ENCODE measurements at regions not wholly inside any gene's neighbourhood (a gene's known extent, or its start where the extent isn't known, plus 50 kb on each side); places are given as distances from the start of the nearest gene placed in this dataset.
"Not testable (repeated sequence)": the region's sequence is repeated elsewhere in the genome, so short reads cannot be mapped to it uniquely, and the experiment has no call there.

DNA sequence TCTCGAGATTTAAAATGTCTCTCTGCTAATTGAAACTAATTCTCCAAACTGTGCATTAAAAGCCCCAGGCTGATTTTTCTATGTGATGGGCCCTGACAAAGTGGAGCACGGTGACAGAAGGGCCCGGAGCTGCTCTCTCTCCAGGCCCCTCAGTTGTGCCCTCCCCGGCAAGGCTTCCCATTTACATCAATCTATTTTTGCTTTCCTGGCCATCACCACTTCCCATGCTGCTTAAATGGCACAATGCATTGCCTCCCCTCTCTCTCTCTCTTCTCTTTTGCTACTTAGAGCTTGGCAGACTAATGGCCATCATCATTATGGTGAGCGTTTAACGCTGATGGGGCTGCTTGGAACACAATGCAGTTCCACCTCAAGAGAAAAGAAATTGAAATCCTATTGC is 270.7 kb upstream of the DIO3 start:
- H3K4me1 Mint-ChIP-seq (ENCODE audit: low read depth), result no peaks in the 10 kb centered on the region
- H3K9me3 Mint-ChIP-seq (ENCODE audit: low read depth), result no peaks in the 10 kb centered on the region
- H3K27ac Mint-ChIP-seq, result no peak overlapping the region
- no peak overlapping the region for H3K4me3 Mint-ChIP-seq
- H3K36me3 Mint-ChIP-seq, result no peaks in the 10 kb centered on the region
- H3K27me3 Mint-ChIP-seq, result peaks cover 14% of the 10 kb centered on the region

DNA sequence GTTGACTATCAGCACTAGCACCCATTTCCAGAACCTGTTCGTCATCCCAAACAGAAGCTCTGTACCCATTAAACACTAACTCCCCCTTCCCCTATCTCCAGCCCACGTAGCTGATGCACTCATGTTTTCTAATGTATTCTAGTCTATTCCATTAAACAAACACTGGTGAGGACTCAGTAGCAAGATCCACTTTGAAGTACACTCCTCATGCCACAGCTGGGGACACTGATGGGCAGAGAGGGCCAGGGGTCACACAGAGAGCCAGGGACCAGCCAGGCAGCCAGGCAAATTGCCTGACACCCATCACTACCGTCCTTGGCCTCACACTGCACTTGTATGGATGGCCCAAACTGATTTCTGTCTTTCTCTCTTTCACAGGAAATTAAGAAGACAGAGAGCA is 269.9 kb upstream of the DIO3 start:
- Mint-ChIP-seq H3K27me3 (peaks cover 16% of the 10 kb centered on the region), H3K4me3 (no peak overlapping the region), H3K4me1 (ENCODE audit: low read depth) (no peaks in the 10 kb centered on the region), H3K36me3 (peaks cover 4% of the 10 kb centered on the region), H3K9me3 (ENCODE audit: low read depth) (no peaks in the 10 kb centered on the region), H3K27ac (no peak overlapping the region)

DNA sequence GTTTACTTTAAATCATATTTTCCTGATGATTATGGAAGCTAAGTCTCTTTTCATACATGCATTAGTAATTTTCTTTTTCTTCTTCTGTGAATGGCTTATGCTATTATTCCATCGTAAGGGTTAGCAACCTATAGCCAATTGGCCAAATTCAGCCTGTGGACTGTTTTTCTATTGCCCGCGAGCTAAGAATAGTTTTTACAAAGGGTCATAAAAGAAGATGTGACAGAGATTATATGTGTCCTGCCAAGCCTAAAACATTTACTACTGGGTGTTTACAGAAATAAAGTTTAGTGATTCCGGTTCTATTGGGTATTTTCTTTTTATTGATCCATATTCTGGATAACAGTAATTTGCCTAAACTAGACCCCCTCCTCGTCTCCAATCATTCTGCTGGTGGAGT is 268.8 kb upstream of the DIO3 start:
- peaks cover 5% of the 10 kb centered on the region for H3K9me3 Mint-ChIP-seq (ENCODE audit: low read depth)
- no peak overlapping the region for H3K4me3 Mint-ChIP-seq
- peaks cover 12% of the 10 kb centered on the region for H3K27me3 Mint-ChIP-seq
- no peak overlapping the region for H3K27ac Mint-ChIP-seq
- no peaks in the 10 kb centered on the region for H3K4me1 Mint-ChIP-seq (ENCODE audit: low read depth)
- H3K36me3 Mint-ChIP-seq, result peaks cover 4% of the 10 kb centered on the region

DNA sequence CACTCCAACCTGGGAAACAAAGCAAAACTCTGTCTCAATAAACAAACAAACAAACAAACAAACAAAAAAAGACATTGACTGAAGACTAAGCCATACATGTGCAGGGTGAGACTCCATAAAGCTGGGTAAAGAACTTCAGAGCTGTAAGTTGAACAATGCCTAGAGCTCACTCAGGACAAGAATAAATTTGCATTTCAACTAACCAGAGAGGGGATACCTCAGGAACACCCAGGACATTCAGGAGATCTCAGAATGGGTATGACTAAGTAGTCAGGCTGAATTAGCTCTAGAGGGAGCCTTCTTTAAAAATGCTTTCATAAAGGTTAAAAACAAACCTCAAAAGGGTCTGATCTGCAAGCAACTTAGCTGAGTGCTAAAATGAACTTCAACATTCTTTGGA is 267.7 kb upstream of the DIO3 start:
- Mint-ChIP-seq H3K36me3 (peaks cover 4% of the 10 kb centered on the region), H3K27me3 (peaks cover 14% of the 10 kb centered on the region), H3K27ac (no peak overlapping the region), H3K4me3 (no peak overlapping the region), H3K9me3 (ENCODE audit: low read depth) (peaks cover 10% of the 10 kb centered on the region), H3K4me1 (ENCODE audit: low read depth) (no peaks in the 10 kb centered on the region)

DNA sequence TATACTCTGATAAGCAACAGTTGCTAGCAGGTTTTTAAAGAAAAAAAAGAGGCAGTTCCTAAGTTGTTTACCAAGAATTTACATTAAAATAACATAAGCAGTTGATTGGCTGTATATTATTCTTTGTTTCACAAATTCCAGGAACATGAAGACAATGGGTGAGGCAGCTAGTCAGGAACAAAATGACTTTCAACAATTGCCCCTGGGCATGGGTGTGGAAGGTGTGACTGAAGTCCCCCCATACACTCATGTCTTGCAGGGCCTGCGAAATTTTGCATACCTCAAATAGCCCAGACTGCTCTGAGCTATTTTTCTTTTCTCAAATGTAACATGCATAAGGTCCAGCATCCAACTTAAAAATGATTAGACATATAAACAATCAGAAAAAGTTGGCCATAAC is 267.2 kb upstream of the DIO3 start:
- H3K27me3 Mint-ChIP-seq, result peaks cover 14% of the 10 kb centered on the region
- H3K36me3 Mint-ChIP-seq, result peaks cover 4% of the 10 kb centered on the region
- no peaks in the 10 kb centered on the region for H3K4me1 Mint-ChIP-seq (ENCODE audit: low read depth)
- H3K27ac Mint-ChIP-seq, result no peak overlapping the region
- H3K4me3 Mint-ChIP-seq, result no peak overlapping the region
- peaks cover 10% of the 10 kb centered on the region for H3K9me3 Mint-ChIP-seq (ENCODE audit: low read depth)

DNA sequence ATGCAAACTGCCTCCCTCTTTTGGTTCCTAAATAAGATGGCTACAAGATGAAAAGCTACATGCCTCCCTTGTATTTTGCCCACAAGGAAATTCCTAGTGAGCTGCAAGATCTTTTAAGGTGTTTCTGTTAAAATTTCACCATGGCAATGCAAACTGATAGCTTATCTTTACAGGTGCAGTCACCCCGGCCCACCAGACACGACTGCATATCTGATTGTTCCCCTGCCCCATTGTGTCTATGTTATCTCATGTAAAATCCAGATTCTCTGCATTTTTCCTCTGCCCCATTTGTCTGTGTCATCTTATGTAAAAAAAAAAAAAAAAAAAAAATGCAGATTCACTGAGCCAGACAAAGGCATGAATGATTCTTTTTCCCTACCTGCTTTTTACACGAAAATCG is 261.5 kb upstream of the DIO3 start:
- H3K36me3 Mint-ChIP-seq; H3K4me3 Mint-ChIP-seq; H3K27ac Mint-ChIP-seq; H3K4me1 Mint-ChIP-seq (ENCODE audit: low read depth): not testable (repeated sequence)
- Mint-ChIP-seq H3K27me3 (peaks cover 12% of the 10 kb centered on the region), H3K9me3 (ENCODE audit: low read depth) (peaks cover 10% of the 10 kb centered on the region)

DNA sequence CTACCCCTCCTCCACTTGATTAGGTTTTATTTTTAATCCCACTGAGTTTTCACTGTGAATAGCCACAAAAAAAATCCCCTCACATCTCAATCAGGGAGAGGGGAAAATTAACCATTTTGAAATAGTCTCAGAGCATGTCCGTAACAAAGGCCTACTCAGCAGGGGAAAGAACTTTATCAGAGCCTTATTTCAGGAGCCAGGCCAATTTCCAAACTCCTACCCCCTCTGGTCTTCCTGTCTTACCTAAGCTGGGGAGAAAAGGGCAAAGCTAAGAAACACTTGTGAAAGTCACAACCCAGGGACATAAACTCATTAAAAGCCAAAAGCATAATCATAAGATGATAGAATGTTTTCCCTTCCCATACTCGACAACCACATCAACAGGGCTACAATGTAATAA is 260.3 kb upstream of the DIO3 start:
- H3K4me1 Mint-ChIP-seq (ENCODE audit: low read depth), result no peaks in the 10 kb centered on the region
- H3K36me3 Mint-ChIP-seq, result peaks cover 2% of the 10 kb centered on the region
- no peak overlapping the region for H3K27ac Mint-ChIP-seq
- peaks cover 9% of the 10 kb centered on the region for H3K27me3 Mint-ChIP-seq
- no peak overlapping the region for H3K4me3 Mint-ChIP-seq
- peaks cover 10% of the 10 kb centered on the region for H3K9me3 Mint-ChIP-seq (ENCODE audit: low read depth)

DNA sequence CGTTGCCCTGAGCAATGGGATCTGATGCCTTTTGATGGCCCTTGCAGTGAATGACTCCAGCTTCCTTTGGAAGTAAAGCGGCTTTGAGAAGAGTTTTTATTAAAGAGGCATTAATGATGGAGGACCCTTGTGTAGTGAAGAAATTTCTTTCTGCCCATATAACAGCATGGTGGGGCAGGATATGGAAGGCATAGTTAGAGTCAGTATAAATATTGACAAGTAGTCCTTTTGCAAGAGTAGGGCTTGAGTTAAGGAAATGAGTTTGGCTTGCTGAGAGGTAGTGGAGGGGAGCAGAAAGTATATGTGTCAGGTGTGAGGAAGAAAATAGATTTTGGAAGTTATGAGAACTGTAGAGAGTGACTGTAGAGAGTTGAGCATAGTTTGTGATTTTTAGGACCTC is 254.1 kb upstream of the DIO3 start:
- H3K4me1 Mint-ChIP-seq (ENCODE audit: low read depth); H3K4me3 Mint-ChIP-seq; H3K9me3 Mint-ChIP-seq (ENCODE audit: low read depth); H3K36me3 Mint-ChIP-seq; H3K27me3 Mint-ChIP-seq; H3K27ac Mint-ChIP-seq: not testable (repeated sequence)

DNA sequence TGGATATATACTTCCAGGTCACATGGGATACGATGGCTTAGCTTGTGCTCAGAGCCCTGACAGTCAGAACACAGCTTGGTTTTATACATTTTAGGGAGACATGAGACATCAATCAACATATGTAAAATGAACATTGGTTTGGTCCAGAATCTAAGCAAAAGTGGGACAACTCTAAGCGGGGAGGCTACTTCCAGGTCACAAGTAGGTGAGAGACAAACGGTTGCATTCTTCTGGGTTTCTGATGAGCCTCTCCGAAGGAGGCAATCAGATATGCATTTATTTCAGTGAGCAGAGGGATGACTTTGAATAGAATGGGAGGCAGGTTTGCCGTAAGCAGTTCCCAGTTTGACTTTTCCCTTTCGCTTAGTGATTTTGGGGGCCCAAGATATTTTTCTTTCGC is 250.1 kb upstream of the DIO3 start:
- peaks cover 16% of the 10 kb centered on the region for H3K9me3 Mint-ChIP-seq (ENCODE audit: low read depth)
- not testable (repeated sequence) for H3K36me3 Mint-ChIP-seq; H3K27ac Mint-ChIP-seq; H3K4me3 Mint-ChIP-seq; H3K4me1 Mint-ChIP-seq (ENCODE audit: low read depth)
- H3K27me3 Mint-ChIP-seq, result peaks cover 12% of the 10 kb centered on the region

DNA sequence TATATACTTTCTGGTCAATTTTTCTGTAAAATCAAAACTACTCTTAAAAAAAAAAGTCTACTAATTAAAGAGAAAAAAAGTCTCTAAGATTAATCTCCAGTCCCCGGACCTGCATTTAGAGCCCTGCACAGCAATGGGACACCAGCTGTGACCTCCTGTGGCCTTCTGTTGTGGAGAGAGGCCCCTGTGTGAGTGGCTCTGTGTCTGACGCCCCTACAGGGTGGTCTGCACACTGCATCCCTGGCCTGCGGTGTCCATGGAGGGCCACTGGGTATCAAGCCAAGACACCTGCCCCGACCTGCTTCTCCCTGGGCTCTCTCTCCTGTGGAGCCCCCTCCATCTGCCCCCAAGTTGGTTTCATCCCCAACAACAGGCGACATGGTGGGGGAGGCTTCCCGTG is 248.0 kb upstream of the DIO3 start:
- H3K4me1 Mint-ChIP-seq (ENCODE audit: low read depth), result no peaks in the 10 kb centered on the region
- H3K4me3 Mint-ChIP-seq, result no peak overlapping the region
- H3K27ac Mint-ChIP-seq, result no peak overlapping the region
- H3K27me3 Mint-ChIP-seq, result peaks cover 14% of the 10 kb centered on the region
- H3K36me3 Mint-ChIP-seq, result peaks cover 4% of the 10 kb centered on the region
- peaks cover 34% of the 10 kb centered on the region for H3K9me3 Mint-ChIP-seq (ENCODE audit: low read depth)

DNA sequence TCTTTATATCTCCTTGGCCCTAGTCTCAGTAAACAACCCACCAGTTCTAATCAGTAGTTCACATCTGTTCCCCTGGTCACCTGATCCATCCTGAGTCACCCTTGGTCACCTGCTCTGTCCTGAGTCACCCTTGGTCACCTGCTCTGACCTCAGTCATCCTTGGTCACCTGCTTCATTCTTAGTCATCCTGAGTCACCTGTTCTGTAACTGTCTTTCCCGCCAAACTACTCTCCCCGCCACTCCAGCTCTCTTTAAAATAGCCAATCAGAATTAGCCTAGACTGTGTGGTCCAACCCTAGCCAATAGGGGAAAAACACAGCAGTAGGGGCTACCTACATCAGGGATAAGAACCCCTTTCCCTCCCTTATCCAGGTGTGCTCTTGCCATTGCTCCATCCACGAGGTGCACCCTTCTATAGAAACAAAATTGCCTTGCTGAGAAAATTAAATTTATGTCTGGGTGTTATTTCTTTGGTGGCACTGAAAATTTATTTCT is 245.4 kb upstream of the DIO3 start:
- H3K9me3 Mint-ChIP-seq (ENCODE audit: low read depth), result peaks cover 34% of the 10 kb centered on the region
- no peaks in the 10 kb centered on the region for H3K4me1 Mint-ChIP-seq (ENCODE audit: low read depth)
- peaks cover 4% of the 10 kb centered on the region for H3K36me3 Mint-ChIP-seq
- H3K27ac Mint-ChIP-seq, result no peak overlapping the region
- H3K27me3 Mint-ChIP-seq, result peaks cover 17% of the 10 kb centered on the region
- H3K4me3 Mint-ChIP-seq, result no peak overlapping the region

DNA sequence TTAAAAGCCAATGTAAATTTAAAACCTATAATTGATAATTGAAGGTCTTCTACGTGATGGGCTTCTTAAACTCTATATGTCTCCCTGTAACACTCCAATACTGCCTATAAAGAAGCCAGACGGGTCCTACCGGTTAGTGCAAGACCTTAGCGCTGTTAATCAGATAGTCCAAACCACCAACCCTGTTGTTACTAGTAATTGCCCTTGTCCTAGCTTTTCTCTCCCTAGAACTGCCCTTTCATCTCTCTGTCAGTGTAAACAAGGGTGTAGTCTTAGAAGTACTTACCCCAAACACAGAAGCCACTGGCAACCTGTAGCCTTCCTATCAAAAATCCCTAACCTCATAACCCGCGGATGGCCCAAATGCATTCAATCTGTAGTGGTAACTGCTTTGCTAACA is 243.0 kb upstream of the DIO3 start:
- H3K27ac Mint-ChIP-seq, result no peak overlapping the region
- H3K27me3 Mint-ChIP-seq, result peaks cover 13% of the 10 kb centered on the region
- no peaks in the 10 kb centered on the region for H3K4me1 Mint-ChIP-seq (ENCODE audit: low read depth)
- H3K9me3 Mint-ChIP-seq (ENCODE audit: low read depth), result peaks cover 32% of the 10 kb centered on the region
- H3K36me3 Mint-ChIP-seq, result peaks cover 4% of the 10 kb centered on the region
- no peak overlapping the region for H3K4me3 Mint-ChIP-seq

DNA sequence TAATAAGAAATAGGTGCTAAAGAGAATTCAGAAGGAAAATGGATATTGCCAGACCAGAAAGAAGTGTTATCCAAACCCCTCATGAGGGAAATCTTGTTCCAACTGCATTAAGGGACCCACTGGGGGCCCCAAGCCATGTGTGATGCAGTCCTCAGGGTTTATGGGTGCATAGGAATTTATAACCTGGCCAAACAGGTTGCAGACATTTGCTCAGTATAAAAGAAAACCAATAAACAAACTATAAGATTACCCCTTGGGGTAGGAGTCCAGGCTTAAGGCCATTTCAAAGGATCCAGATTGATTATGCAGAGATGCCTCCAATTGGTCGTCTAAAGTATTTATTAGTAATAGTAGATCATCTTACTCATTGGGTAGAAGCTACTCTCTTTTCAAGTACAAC is 240.9 kb upstream of the DIO3 start:
- Mint-ChIP-seq H3K4me1 (ENCODE audit: low read depth) (no peaks in the 10 kb centered on the region), H3K36me3 (peaks cover 6% of the 10 kb centered on the region), H3K9me3 (ENCODE audit: low read depth) (peaks cover 34% of the 10 kb centered on the region), H3K27ac (no peak overlapping the region), H3K27me3 (peaks cover 10% of the 10 kb centered on the region), H3K4me3 (no peak overlapping the region)

DNA sequence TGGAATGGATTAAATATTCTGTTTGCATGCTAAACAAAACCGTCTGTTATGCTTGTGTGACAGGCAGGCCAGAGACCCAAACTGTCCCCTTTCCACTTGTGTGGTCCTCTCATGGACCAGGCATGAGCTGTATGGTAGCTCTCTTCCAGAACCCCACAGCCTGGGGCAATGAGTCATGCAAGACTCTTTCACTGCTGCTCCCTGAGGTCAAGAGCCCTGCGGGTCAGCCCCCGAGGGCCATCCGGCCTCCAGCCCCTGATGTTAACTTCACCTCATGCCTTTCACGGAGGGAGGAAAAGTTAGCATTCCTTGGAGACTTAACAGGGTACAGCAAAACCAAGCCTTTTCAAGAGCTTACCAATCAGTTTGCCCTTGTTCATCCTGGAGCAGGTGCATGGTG is 239.1 kb upstream of the DIO3 start:
- no peak overlapping the region for H3K4me3 Mint-ChIP-seq
- H3K36me3 Mint-ChIP-seq, result peaks cover 5% of the 10 kb centered on the region
- H3K27ac Mint-ChIP-seq, result no peak overlapping the region
- peaks cover 10% of the 10 kb centered on the region for H3K27me3 Mint-ChIP-seq
- H3K9me3 Mint-ChIP-seq (ENCODE audit: low read depth), result peaks cover 21% of the 10 kb centered on the region
- H3K4me1 Mint-ChIP-seq (ENCODE audit: low read depth), result no peaks in the 10 kb centered on the region

DNA sequence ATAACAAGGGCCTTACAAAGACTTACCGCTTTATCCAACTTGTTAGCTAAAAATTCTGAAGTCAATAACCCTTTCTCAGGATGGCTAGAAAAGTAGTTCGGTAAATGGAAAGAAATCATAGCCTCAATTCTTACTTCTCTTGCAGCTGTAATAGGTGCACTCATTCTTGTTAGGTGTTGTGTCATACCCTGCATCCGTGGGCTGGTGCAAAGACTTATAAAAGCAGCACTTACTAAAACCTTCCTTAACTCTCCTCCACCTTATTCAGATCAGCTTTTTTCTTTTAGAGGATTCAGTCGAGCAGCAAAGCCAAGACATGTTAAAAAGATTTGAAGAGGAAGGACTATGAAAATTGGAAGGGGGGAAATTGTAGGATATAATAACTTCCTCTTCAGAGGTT is 238.2 kb upstream of the DIO3 start:
- H3K4me3 Mint-ChIP-seq, result no peak overlapping the region
- H3K36me3 Mint-ChIP-seq, result peaks cover 5% of the 10 kb centered on the region
- H3K27me3 Mint-ChIP-seq, result peaks cover 10% of the 10 kb centered on the region
- no peak overlapping the region for H3K27ac Mint-ChIP-seq
- peaks cover 13% of the 10 kb centered on the region for H3K9me3 Mint-ChIP-seq (ENCODE audit: low read depth)
- no peaks in the 10 kb centered on the region for H3K4me1 Mint-ChIP-seq (ENCODE audit: low read depth)

DNA sequence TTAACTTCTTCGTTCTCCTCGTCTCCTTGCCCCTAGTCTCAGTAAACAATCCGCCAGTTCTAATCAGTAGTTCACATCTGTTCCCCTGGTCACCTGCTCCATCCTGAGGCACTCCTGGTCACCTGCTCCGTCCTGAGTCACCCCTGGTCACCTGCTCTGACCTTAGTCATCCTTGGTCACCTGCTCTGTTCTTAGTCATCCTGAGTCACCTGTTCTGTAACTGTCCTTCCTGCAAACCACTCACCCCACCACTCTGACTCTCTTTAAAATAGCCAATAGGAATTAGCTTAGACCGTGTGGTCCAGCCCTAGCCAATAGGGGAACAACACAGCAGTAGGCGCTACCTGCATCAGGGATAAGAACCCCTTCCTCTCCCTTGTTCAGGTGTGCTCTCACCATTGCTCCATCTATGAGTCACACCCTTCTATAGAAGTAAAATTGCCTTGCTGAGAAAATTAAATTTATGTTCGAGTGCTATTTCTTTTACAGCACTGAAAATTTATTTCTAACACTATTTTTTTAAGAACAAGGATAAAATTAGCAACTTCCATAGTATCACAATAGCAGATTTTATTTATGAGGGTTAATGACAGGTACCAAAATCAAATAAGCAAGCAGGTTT is 237.6 kb upstream of the DIO3 start:
- H3K4me1 Mint-ChIP-seq (ENCODE audit: low read depth); H3K4me3 Mint-ChIP-seq; H3K27ac Mint-ChIP-seq; H3K36me3 Mint-ChIP-seq: not testable (repeated sequence)
- Mint-ChIP-seq H3K9me3 (ENCODE audit: low read depth) (peaks cover 13% of the 10 kb centered on the region), H3K27me3 (peaks cover 10% of the 10 kb centered on the region)

All from activated naive CD8-positive, alpha-beta T cell (primary cell).